ENCODE measurements at regions not wholly inside any gene's neighbourhood (a gene's known extent, or its start where the extent isn't known, plus 50 kb on each side); places are given as distances from the start of the nearest gene placed in this dataset.

DNA sequence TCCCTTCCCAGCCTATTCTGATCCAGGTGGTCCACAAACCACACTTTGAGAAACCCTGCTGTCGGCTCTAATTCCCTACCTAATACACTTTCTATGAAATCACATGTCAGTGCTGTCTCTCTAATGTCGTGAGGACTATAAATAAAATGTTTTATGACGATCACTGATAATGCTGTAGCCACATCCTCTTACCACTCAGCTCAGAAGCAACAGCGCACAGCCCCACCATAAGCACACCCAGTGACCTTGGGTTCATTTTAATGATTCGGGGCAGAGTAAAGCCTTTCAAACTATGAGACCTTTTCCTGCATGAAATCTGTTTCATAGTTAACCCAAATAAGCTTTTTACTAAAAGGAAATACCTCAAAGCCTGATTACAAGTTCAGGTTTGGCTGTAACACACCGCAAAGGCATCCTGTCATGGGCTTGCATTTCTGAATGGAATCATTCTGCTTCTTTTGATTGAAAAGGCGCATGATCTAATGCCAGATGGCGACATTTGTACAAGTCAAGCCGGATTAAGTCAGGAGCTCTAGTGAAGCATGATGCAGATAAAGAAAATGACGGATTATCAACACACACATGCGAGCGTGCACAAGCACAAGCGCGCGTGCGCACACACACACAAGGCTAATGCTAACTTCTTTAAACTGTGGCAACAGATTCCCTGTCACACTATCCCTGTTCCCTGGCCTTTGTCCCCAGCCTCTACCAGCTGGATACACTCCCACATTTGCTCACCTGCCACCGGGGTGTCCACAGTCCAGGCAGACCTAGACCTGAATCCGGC, 180.5 kb upstream of the PDE1C start:
- POLR2A ChIA-PET = no interaction called here
- intact Hi-C loops (cut with DNase I, micrococcal nuclease) = no loop called here
- ATAC-seq (ENCODE audit: poor library complexity) (no peak), DNase-seq (no peak)
- H3K4me3 Mint-ChIP-seq = no peak overlapping the region
- Histone ChIP-seq H3K9me3 (ENCODE audit: control insufficient read depth in 1 of 2, insufficient read depth in 1 of 2, low read length in 2 of 2) (peaks cover 0 to 6% of the 10 kb centered on the region in 2 experiments), H3K27me3 (ENCODE audit: control insufficient read depth in 1 of 2, insufficient read depth in 2 of 2, low read length in 2 of 2) (no peaks in the 10 kb centered on the region), H3K36me3 (ENCODE audit: insufficient read depth, low read length) (no peaks in the 10 kb centered on the region), H3K27ac (ENCODE audit: low read depth in 1 of 2, low read length in 2 of 2) (no peak overlapping the region), H3K4me3 (ENCODE audit: low read length) (no peak overlapping the region), H3K4me1 (ENCODE audit: insufficient read depth, low read length) (no peaks in the 10 kb centered on the region)
- no peaks in the 10 kb centered on the region for H3K9me3 Mint-ChIP-seq
- peaks cover 15% of the 10 kb centered on the region for H3K27me3 Mint-ChIP-seq
- CTCF ChIA-PET = no interaction called here
- TF ChIP-seq, protein P1, sequence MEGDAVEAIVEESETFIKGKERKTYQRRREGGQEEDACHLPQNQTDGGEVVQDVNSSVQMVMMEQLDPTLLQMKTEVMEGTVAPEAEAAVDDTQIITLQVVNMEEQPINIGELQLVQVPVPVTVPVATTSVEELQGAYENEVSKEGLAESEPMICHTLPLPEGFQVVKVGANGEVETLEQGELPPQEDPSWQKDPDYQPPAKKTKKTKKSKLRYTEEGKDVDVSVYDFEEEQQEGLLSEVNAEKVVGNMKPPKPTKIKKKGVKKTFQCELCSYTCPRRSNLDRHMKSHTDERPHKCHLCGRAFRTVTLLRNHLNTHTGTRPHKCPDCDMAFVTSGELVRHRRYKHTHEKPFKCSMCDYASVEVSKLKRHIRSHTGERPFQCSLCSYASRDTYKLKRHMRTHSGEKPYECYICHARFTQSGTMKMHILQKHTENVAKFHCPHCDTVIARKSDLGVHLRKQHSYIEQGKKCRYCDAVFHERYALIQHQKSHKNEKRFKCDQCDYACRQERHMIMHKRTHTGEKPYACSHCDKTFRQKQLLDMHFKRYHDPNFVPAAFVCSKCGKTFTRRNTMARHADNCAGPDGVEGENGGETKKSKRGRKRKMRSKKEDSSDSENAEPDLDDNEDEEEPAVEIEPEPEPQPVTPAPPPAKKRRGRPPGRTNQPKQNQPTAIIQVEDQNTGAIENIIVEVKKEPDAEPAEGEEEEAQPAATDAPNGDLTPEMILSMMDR (IDR thresholded peaks at IDR 0.05) = no peak
- no peaks in the 10 kb centered on the region for H3K4me1 Mint-ChIP-seq (ENCODE audit: low read depth)
- no peaks in the 10 kb centered on the region for H3K36me3 Mint-ChIP-seq (ENCODE audit: low read depth)
- no peak overlapping the region for H3K27ac Mint-ChIP-seq

DNA sequence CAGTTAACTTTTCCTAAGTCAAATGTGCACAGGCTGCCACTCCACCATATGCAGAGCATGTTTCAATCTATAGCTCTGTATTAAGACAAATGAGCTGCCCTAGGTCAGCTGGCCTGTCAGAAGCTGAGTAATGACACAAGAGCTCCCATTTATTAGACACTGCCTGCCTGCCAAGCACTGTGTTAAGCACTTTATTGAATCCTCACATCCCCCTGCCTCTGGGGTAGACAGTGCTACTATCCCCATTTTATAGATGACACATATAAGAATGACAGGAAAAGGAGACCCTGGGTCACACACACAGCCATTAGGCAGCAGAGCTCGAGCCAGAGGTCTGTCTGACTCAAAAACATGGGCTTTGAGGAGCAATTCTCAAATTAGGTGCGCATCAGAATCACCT, 179.8 kb upstream of the PDE1C start:
- intact Hi-C loops (cut with DNase I, micrococcal nuclease) = no loop called here
- Histone ChIP-seq H3K4me3 (ENCODE audit: low read length) (no peak overlapping the region), H3K9me3 (ENCODE audit: control insufficient read depth in 1 of 2, insufficient read depth in 1 of 2, low read length in 2 of 2) (peaks cover 0 to 6% of the 10 kb centered on the region in 2 experiments), H3K4me1 (ENCODE audit: insufficient read depth, low read length) (no peaks in the 10 kb centered on the region), H3K36me3 (ENCODE audit: insufficient read depth, low read length) (no peaks in the 10 kb centered on the region), H3K27me3 (ENCODE audit: control insufficient read depth in 1 of 2, insufficient read depth in 2 of 2, low read length in 2 of 2) (no peaks in the 10 kb centered on the region), H3K27ac (ENCODE audit: low read depth in 1 of 2, low read length in 2 of 2) (no peak overlapping the region)
- no peaks in the 10 kb centered on the region for H3K9me3 Mint-ChIP-seq
- CTCF ChIA-PET = no interaction called here
- no peak overlapping the region for H3K27ac Mint-ChIP-seq
- ATAC-seq (ENCODE audit: poor library complexity) (no peak), DNase-seq (no peak)
- POLR2A ChIA-PET = no interaction called here
- peaks cover 15% of the 10 kb centered on the region for H3K27me3 Mint-ChIP-seq
- H3K4me1 Mint-ChIP-seq (ENCODE audit: low read depth) = no peaks in the 10 kb centered on the region
- TF ChIP-seq, protein P1 (IDR thresholded peaks at IDR 0.05) = no peak
- H3K36me3 Mint-ChIP-seq (ENCODE audit: low read depth) = no peaks in the 10 kb centered on the region
- H3K4me3 Mint-ChIP-seq = no peak overlapping the region

DNA sequence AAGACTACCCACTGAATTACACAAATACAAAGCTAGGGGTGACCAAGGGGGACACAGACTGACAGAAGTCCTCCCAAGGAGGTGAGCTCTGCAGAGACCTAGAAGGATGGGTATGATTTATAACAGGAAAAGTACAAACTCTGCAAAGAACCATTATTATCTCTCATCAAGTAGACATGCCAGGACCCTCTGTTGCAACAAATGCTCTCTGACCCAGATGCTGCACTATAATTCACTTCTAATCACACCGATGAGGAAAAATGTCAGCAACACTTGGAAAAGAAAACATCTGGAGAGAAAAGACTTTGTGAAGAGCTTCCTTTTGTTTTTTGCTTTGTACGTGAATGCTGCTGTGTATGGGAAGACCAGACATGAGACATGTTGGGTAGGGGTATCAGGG, 178.3 kb upstream of the PDE1C start:
- Mint-ChIP-seq H3K9me3 (no peaks in the 10 kb centered on the region), H3K4me3 (no peak overlapping the region), H3K27me3 (peaks cover 15% of the 10 kb centered on the region), H3K36me3 (ENCODE audit: low read depth) (no peaks in the 10 kb centered on the region), H3K27ac (no peak overlapping the region), H3K4me1 (ENCODE audit: low read depth) (no peaks in the 10 kb centered on the region)
- no peaks in the 10 kb centered on the region for H3K36me3 ChIP-seq (ENCODE audit: insufficient read depth, low read length)
- DNase-seq = no peak
- ChIA-PET POLR2A (no interaction called here), CTCF (no interaction called here)
- ATAC-seq (ENCODE audit: poor library complexity) = no peak
- peaks cover 0 to 6% of the 10 kb centered on the region in 2 experiments for H3K9me3 ChIP-seq (ENCODE audit: control insufficient read depth in 1 of 2, insufficient read depth in 1 of 2, low read length in 2 of 2)
- intact Hi-C loops (cut with DNase I, micrococcal nuclease) = no loop called here
- H3K27ac ChIP-seq (ENCODE audit: low read depth in 1 of 2, low read length in 2 of 2) = no peak overlapping the region
- no peaks in the 10 kb centered on the region for H3K27me3 ChIP-seq (ENCODE audit: control insufficient read depth in 1 of 2, insufficient read depth in 2 of 2, low read length in 2 of 2)
- TF ChIP-seq, protein P1 (IDR thresholded peaks at IDR 0.05) = no peak
- no peaks in the 10 kb centered on the region for H3K4me1 ChIP-seq (ENCODE audit: insufficient read depth, low read length)
- H3K4me3 ChIP-seq (ENCODE audit: low read length) = no peak overlapping the region
